Effector CD4-positive, alpha-beta T cell (primary cell): ENCODE measurements at regions not wholly inside any gene's neighbourhood (a gene's known extent, or its start where the extent isn't known, plus 50 kb on each side); places are given as distances from the start of the nearest gene placed in this dataset.

ENCODE experiments used
- DNase-seq: peaks from one replicate; pipeline ENCODE4 v3.0.0-alpha.2; 2020

DNA sequence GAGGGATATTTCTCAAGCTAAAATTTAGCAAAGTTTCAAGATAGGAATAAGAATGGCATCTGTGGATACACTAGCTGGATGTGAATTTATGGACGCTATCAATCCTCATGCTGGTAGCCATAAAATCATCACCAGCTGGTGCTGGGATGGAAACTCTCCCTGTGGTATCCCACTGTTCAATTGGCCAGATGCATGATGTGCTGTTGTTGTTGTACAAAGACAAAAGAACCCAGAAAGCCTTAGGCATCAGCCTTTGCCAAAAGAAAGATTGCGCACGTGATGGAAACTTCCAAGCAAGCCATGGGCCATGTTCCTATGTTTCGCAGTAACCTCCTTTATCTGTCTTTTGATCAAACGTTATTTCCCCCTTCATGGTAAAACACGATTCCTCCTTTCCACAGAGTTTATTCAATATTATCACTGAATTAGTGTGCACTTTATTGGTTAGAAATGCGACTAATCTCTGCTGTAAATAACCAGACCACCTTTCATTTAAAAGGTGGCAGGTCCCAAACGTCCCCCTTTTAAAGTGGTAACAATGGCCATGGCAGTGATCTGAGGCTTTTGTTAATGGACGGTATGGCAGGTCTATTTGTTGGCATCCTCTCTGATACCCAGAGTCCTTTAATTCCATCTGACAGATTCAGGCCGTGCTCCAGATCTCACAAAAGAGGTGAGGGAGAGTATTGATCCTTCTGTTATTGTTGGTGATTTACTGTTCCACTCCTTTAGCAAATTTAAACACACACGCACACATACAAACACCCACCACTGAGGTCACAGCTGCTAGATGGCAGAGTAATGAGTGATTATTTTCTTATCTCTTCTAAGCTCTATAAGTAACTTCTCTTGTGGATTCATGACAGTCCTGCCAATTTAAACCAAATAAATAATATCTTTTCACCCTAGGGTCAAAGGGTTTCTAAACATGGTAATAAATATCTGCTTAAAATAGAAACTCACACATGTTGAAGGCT, 291.2 kb upstream of the KCNMB2 start:
- DNase-seq = no peak

DNA sequence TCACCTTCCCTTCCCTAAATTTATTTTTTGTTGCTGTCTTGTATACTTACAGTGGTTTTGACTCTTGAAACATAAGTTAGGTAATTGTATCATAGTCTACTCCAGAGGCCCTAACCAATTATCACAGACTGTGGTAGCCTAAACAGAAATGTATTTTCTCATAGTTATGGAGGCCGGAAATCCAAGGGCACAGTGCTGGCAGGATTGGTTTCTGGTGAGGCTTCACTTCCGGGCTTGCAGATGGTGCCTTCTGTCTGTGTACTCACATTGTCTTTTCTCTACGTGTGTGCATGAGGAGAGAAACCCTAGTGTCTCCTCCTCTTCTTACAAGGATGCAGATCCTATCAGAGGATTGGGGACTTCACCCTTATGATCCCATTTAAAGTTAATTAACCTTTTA, 290.2 kb upstream of the KCNMB2 start:
- DNase-seq = no peak

DNA sequence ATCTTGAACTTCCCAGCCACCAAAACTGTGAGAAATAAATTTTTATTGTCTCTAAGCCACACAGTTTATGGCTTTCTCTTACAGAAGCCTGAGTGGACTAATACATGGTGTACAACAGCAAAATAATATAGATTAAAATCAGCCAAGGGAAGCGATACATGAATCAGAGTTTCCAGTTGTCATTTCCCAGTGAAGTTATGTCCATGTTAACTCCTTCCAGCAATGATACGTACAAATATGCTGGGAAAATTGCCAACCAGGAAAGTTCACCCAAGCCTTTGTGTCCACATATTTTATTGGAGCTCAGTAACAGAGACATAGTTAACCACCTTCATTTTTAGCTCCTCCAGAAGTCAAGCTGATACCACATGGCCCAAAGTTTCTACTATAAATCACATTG, 280.9 kb upstream of the KCNMB2 start:
- no peak for DNase-seq

DNA sequence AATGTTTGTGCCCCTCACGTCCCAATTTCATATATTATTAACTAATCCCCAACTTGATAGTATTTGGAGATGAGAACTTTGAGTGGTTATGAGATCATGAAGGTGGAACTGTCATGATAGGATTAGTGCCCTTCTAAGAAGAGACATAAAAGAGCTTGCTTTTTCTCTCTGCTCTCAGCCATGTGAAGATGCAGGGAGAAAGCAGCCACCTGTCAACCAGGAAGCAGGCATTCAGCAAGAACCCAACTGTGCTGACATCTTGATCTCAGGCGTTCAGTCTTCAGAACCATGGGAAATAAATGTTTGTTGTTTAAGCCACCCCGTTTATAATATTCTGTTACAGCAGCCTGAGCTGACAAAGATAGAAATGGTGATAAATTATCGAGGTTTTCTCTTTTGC, 278.7 kb upstream of the KCNMB2 start:
- DNase-seq = no peak

DNA sequence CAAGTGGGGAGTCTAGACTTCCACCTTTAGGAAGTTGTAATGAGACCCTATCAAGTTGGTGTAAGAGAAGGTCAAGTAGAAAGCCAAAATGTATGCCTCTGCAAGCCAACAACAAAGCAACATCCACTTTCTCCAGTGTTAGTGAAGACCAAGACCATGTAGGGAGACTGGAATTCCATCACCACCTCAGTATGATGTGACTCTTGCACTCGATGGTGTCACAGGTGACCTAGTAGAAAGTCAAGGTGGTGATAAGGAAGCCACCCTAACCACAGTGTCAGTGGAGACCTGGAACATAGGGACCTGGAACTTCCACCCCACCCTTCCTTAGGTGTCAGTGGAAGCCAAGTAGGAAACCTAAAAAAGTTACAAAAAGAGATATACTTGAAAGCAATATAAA, 278.1 kb upstream of the KCNMB2 start:
- no peak for DNase-seq

DNA sequence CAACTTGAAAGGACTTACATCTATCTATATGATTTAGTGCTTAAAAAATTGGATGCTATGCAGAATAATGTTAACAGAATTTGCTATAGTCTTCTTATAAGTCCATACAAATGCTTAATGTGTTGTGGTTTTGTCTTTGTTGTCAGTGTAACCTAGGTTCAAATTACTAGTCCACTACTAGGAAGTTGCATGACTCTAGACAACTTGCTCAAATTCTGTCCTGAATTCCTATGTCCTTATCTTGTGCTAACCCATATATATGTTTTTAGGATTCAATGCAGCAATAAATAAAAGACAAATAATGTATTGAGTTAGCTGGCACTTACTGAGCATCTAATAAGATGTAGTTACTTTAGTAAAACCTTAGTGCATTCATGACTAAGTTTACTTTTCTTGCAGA, 276.5 kb upstream of the KCNMB2 start:
- DNase-seq = no peak

DNA sequence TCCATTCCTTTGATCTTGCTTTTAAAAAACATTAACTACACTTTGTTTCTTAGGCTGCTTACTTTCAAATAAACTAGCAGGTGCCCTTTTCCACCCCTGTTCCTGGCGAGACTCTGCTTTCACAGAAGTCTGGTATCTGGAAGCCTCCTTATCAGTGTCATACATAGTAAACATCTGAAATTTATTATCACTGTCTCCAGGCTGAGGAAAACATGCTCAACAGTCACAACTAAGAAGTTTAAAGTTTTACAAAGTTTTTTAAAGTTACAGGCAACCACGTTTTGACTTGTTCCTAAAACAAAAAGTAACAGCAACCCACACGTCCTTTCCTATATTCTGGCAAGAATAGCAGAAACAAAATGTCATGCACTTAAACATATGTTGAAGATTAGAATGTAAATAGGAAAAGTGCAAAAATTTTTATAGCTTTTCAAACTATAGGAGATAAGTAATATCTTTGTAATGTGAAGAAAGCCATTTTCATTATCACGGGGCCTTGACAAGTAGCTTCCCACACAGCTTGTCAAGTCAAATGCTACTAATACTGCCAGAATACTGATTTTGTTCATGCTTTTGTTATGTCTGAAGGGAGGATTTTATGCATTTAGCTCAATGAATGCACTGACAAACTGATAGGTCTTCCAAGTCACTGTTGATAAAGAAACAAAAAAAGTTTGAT, 275.2 kb upstream of the KCNMB2 start:
- no peak for DNase-seq

DNA sequence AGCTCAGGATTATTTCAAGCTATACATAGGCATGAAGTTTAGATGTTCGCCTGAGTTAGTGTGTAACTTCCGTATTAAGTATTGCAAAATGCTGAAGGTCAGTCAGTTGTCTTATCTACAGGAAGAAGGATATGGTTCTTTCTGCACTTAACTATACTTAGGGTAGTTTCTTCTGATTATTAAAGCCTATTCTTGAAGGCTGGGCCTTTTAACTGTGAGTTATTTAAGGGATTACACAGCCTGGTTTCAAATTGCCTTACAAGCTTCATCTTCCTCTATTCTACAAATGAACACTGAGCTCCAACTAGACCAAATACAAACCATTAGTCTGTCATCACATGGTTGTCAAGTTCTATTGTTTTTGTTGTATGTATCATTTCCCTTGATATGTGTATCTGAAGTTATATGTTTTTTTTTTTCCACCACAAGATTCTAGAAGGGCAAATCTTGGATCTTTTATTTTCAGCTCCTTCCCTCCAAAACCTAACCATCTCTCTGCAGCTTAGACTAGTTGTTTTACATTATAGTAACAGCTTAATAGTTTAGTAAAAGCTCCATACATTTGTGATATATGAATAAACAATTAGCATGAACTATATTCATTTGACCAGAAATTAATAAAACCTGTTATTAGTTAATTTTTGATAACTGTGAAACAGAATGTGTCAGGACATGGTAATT, 272.9 kb upstream of the KCNMB2 start:
- no peak for DNase-seq

DNA sequence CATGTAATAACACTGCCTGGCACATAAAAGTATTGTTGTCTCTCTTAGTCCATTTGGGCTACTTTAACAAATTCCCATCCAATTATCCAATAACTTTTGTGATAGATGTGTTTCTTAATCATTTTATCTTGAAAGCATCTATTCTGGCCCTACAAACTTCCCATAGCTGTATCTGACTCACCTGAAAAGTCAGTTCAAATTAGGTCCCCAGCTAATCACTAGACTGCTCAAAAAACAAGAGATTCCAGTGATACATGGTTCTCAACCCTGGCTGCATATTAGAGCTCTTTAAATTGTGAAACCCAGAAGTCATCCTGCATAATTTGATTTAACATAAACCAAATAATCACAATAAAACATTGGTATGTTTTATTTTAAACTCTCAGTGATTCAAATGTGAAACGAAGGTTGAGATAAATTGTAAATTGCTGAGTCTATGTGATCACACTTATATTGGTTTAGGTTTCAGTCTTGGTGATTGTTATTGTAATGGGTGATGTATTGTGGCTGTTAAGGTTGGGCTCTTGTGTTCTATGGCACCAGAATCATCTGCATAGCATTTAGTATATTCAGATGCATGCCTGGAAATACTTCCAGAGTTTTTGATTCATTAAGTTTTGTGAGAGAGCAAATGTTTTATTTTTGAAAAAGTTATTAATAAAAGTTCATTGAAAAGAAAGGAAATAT, 268.9 kb upstream of the KCNMB2 start:
- DNase-seq = no peak

DNA sequence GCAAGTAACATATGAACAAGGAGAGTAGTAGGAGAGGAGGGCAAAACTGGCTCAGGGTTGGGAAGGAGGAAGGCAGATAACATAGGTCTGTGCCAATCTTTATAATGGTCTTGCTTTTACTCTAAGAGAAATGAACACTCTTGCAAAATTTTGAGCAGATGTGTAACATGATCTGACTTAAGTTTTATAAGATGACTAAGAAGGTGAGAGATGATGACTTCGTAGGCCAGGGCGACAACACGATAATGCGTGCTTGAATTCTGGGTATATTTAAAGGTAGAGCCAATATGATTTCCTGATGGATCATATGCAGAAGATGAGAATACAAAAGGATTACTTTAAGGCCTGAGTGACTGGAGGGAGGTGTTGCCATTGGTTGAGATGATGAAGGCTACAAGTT, 265.4 kb upstream of the KCNMB2 start:
- DNase-seq = no peak

DNA sequence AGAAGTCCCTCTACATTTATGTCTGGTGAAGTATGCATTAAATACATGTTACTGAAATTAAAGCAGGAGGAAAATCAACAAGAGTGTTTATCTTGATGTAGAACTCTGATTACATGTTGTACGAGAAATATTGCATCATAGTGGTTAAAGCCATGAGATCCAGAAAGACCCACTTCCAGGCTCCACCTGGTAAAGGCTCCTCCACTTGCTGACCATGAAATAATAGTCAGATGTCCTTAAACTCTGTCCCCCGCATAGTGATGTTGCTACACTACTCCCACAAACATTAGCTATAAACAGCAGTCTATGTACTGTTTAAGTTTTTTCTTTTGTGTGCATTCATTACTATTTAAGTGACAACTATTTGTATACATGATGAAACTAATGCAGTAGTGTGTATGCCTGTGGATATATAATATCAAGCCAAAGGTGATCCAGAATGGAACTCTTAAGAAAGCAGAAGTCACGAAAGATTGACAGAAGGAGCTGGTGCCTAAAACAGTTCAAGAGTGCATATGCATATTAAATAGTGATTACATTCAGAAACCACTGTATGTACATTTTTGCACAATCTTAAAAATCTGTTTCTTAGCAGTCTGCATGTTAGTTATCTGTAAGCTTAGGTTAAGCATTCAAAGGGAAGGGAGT, 264.4 kb upstream of the KCNMB2 start:
- DNase-seq = no peak

DNA sequence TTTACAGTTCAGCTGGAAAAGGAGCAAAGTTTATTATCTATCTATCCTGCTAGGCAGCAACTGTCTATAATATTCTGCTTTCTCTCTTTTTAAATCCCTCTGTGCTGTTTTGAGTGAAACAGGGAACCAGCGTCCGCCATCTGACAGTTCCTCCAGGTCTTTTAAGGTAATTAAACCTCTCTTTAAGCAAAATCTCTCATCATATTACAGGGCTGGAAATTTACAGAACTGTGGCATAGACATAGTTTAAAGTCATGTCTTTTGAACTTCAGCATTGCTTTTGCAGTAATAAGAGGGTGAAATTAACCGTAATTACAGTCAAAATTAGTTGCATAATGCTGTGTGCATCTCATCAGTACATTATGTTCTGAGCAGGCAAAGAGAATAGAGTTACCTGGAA, 263.4 kb upstream of the KCNMB2 start:
- DNase-seq = no peak

DNA sequence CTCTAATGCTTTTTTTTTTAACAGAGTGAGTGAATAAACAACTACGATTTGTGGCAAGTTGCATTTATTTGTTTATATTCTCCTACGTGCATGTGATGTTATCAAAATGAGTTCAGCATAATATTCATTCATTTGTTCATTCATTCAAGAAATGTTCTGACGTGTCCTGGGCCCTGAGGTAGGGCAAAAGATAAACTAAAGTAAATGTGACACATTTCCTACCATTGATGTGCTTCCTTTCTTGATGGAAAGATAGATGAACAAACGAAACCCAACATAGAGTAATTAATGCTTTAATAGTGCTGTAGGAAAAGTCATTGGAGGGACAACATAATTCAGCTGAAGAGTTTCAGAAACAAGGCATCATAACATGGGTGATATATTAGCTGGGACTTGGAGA, 261.5 kb upstream of the KCNMB2 start:
- no peak for DNase-seq

DNA sequence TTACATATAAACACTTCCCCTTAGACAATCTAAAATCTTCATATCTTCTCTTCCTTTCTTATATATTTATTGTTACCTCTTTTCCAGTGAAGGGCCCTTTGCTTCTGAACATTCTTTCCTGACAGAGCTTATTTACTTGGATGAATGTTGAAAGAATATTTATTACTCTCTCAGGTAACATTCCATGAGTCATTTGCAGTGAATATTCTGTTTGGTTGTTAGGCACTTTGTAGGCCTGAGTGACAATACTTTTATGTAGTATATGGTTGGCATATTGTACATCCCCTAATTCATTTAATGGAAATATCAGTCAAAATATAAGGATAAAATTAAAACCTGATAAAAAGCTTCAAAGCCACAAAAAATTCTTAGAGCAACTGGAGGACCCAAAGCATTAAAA, 260.9 kb upstream of the KCNMB2 start:
- DNase-seq = no peak

DNA sequence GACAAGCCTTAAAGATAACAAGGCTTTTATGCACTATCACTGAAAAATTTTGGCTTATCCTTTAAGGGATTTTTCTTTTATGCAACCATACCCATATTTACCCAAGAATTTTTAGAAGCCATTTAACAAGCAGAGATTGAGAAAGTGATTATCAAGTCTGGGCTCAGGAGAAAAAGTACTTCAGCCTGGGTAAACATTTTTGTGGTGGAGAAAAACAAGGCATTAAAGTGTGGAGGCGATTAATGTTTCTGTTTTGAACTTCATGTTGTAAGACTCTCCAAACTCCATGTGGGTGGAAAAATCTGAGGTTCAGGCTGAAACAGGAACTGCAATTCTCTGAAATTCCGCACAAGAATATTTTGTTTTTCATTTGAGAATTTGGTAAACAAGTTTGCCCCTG, 260.4 kb upstream of the KCNMB2 start:
- no peak for DNase-seq

DNA sequence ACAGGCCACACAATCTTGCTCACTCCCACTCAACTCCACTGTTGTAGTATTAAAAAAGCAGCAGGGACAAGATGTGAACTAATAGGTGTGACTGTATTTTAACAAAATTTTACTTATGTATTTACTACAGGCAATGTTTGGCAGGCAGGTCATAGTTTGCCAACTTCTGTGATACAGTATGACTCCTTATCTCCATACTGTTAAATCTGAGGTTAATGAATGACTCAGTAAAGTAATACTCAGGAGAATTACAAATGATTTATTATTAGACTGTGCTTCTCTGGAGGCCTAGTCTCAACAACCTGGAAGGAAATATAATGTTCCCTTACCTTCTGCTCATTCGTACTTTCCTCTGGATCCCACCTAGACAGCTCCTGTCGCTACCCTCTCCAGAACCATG, 258.6 kb upstream of the KCNMB2 start:
- DNase-seq = no peak

DNA sequence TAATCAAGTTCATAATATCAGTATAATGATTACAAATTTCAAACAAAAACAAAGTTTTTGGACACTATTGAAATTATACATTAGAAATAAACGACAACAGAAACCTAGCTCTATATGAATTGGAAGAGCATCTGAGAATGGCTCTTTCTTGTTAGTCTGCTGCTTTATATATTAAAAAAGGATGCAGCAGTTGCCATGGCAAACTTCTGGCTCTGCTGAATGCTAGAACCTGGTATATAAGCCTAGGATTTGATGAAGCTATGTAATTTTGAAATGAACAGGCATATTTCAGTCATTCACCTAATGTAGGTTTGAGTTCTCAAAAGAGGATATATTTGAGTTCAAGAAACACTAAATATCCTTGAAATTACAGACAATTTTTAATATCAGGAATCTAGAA, 252.7 kb upstream of the KCNMB2 start:
- no peak for DNase-seq

DNA sequence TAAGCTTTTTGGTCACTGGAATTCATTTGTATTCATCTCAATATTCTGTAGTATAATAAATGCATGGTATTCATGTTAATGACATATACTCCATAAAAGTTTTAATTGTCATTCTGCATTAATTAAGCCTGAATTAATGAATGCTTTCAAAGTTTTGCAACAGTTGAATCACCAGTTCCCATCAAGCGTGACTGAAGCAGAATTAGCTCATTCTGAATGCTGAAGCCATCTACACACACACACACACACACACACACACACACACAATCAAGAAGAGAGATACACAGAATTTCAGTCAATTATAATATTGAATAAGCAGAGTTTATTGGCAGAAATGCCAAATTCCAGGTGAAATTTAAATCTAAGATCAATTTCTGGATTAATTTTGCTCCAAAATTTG, 252.1 kb upstream of the KCNMB2 start:
- no peak for DNase-seq

DNA sequence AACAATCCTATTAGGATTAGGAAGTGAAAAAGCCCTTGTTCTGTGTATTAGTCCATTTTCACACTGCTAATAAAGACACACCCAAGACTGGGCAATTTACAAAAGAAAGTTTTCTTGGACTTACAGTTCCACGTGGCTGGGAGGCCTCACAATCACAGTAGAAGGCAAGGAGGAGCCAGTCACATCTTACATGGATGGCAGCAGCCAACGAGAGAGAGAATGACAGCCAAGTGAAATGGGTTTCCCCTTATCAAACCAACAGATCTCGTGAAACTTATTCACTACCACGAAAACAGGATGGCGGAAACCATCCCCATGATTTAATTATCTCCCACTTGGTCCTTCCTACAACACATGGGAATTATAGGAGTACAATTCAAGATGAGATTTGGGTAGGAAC, 248.2 kb upstream of the KCNMB2 start:
- no peak for DNase-seq

DNA sequence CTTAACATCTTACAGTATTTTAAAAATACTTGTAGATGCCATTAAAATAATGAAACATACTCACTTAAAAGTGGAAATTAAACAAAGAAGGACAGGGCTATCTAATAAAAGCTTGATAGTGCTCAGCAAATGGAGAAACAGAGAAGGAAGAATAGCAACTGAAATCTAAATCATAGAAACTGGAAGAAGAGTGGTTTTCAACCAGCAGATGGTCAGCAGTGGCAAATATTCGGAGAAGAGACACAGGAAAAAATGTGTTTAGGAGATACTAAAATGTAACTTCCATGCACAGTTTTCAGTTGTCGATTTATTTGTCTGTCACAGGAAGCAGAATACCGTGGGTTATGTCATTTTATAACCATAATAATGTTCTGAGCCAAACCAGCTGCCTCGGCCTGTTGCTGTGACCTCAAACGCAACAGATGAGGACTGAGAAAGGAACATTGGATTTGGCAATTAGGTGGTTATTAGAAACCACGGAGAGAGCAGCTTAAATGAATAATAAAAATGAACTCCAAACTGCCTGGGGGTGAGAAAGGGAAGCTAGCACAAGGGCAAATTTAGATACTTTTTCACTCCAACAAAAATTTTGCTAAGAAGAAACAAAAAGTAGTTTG, 246.6 kb upstream of the KCNMB2 start:
- DNase-seq = no peak

DNA sequence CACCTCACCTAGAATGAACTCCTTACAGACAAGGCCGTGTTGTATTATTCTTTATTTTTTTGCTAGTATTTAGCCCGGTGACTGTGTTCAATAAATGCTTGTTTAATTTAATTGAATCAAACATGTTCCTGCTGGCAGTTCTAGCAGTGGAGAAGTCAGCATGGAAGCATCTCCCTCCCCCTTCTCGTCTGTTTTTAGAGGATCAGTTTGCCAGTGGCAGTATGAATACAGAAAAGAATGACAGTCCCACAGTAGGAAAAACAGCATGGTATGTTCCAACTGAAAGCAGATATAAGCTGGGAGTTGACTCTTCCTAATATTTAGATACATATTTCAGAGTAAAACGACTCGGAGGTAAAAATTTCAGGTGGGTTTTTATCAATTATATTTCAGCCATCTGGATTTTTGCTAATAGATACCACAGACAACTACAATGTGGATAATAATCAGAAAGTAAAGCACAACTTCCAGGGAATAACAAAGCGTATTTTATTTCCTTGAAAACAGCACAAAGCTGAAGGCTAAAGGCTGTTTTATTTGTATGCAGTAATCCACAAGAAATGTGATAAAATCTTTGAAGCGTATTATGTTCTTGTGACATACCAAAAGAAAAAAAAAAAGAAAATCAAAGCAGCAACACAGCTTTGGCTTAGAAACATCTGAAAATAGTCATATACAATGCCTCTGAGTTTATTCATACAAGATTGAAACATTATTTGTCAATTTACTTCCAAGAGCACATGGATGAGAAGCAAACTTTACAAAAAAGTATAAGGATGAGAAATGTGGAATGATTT, 244.5 kb upstream of the KCNMB2 start:
- DNase-seq = no peak
